Fibroblast of lung (primary cell): ENCODE measurements at regions not wholly inside any gene's neighbourhood (a gene's known extent, or its start where the extent isn't known, plus 50 kb on each side); places are given as distances from the start of the nearest gene placed in this dataset.

Experiments used
- DNase-seq, 2 donors: peaks; one replicate each; pipeline versions ENCODE4 v3.0.0 to v3.0.0-alpha.2; 2010; ENCODE audit warnings: low read depth in 2 of 2
- H2AFZ ChIP-seq: 2 replicates; pipeline ENCODE4 v1.5.1; 2012; ENCODE audit warnings: low read length, control low read depth, inconsistent platforms
- H3K27ac ChIP-seq: 2 replicates; pipeline ENCODE4 v1.5.1; 2011; ENCODE audit warnings: low read length, control low read depth; ENCODE audit not compliant: insufficient read depth
- H3K27me3 ChIP-seq: 2 replicates; pipeline ENCODE4 v1.5.1; 2011; ENCODE audit warnings: mild to moderate bottlenecking, low read length; ENCODE audit not compliant: control insufficient read depth, insufficient read depth
- H3K36me3 ChIP-seq: 2 replicates; pipeline ENCODE4 v1.5.1; 2011; ENCODE audit warnings: low read length; ENCODE audit not compliant: control insufficient read depth, insufficient read depth
- H3K4me1 ChIP-seq: 2 replicates; pipeline ENCODE4 v1.5.1; 2011; ENCODE audit warnings: low read length; ENCODE audit not compliant: control insufficient read depth, insufficient read depth; ENCODE audit errors: extremely low read depth
- H3K4me2 ChIP-seq: 2 replicates; pipeline ENCODE4 v1.5.1; 2011; ENCODE audit warnings: low read length, control low read depth; ENCODE audit not compliant: insufficient read depth; ENCODE audit errors: extremely low read depth
- H3K4me3 ChIP-seq, 4 experiments: fragments of 200-600 bp in 1 of 4; sonication (generic) in 1 of 4; replicated peaks in 1 of 4; 2 replicates each; pipeline ENCODE4 v1.5.1; 2011 to 2016; ENCODE audit warnings: low read length in 4 of 4, low read depth in 3 of 4, mild to moderate bottlenecking in 3 of 4, control low read depth in 2 of 4, inconsistent platforms in 1 of 4, mixed read lengths in 1 of 4; ENCODE audit not compliant: insufficient read depth in 1 of 4; ENCODE audit errors: control extremely low read depth in 1 of 4
- H3K79me2 ChIP-seq: 2 replicates; pipeline ENCODE4 v1.5.1; 2012; ENCODE audit warnings: mild to moderate bottlenecking, low read length, inconsistent platforms; ENCODE audit not compliant: control insufficient read depth, insufficient read depth
- H3K9ac ChIP-seq: 2 replicates; pipeline ENCODE4 v1.5.1; 2011; ENCODE audit warnings: mild to moderate bottlenecking, low read length, control low read depth; ENCODE audit not compliant: insufficient read depth
- H3K9me3 ChIP-seq: 2 replicates; pipeline ENCODE4 v1.5.1; 2012; ENCODE audit warnings: low read depth, low read length; ENCODE audit not compliant: control insufficient read depth, insufficient read depth
- H4K20me1 ChIP-seq: 2 replicates; pipeline ENCODE4 v1.5.1; 2011; ENCODE audit warnings: low read length; ENCODE audit not compliant: control insufficient read depth, insufficient read depth; ENCODE audit errors: extremely low read depth
- EZH2 ChIP-seq: IDR thresholded peaks from 2 replicates; pipeline ENCODE4 v1.5.1; 2012; ENCODE audit warnings: low read length, control low read depth, mild to moderate bottlenecking; ENCODE audit errors: missing control alignments
- TF ChIP-seq, protein P1 (sequence below), 2 donors: IDR thresholded peaks in 1 of 2; conservative IDR thresholded peaks in 1 of 2; 1 replicate in 1 of 2; 2 replicates in 1 of 2; pipeline ENCODE4 v1.5.1; 2011 to 2012; ENCODE audit warnings: low read length in 2 of 2, control low read depth in 1 of 2, inconsistent platforms in 1 of 2, low read depth in 1 of 2, mild to moderate bottlenecking in 1 of 2

DNA sequence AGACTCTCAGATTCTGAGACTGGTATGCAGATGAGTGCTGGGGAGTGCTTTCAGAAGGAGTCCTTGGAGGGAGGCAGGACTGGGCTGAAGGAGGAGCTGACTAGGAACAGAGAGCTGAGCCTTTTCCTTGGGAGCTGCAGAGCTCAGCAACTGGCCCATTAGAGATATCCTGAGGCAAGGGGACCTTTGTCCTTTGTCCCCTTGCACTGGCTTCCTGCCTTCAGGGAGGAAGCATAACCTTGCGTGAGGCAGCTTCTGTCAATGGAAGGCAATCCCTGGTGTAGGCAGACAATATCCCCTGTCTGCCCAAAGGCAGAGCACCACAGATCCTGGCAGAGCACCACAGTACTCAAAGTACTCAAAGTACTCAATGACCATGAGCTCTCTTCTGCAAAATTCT lies 375.3 kb downstream of the HRH4 start:
- no peaks in the 10 kb centered on the region for H3K27me3 ChIP-seq
- no peak overlapping the region for H3K4me3 ChIP-seq
- no peak overlapping the region for H3K27ac ChIP-seq
- no peak overlapping the region for H3K9ac ChIP-seq
- H3K9me3 ChIP-seq: no peaks in the 10 kb centered on the region
- H3K36me3 ChIP-seq: no peaks in the 10 kb centered on the region
- H3K79me2 ChIP-seq: no peaks in the 10 kb centered on the region
- H4K20me1 ChIP-seq: no peaks in the 10 kb centered on the region
- H3K4me1 ChIP-seq: peaks cover 4% of the 10 kb centered on the region
- no peak for DNase-seq
- TF ChIP-seq, protein P1, sequence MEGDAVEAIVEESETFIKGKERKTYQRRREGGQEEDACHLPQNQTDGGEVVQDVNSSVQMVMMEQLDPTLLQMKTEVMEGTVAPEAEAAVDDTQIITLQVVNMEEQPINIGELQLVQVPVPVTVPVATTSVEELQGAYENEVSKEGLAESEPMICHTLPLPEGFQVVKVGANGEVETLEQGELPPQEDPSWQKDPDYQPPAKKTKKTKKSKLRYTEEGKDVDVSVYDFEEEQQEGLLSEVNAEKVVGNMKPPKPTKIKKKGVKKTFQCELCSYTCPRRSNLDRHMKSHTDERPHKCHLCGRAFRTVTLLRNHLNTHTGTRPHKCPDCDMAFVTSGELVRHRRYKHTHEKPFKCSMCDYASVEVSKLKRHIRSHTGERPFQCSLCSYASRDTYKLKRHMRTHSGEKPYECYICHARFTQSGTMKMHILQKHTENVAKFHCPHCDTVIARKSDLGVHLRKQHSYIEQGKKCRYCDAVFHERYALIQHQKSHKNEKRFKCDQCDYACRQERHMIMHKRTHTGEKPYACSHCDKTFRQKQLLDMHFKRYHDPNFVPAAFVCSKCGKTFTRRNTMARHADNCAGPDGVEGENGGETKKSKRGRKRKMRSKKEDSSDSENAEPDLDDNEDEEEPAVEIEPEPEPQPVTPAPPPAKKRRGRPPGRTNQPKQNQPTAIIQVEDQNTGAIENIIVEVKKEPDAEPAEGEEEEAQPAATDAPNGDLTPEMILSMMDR (conservative IDR thresholded peaks at IDR 0.05 in 1 of 2, IDR thresholded peaks at IDR 0.05 in 1 of 2; ENCODE audit: low read depth in 1 of 2, low read length in 2 of 2): no peak
- TF ChIP-seq EZH2: no peak
- no peak overlapping the region for H3K4me2 ChIP-seq
- no peak overlapping the region for H2AFZ ChIP-seq

DNA sequence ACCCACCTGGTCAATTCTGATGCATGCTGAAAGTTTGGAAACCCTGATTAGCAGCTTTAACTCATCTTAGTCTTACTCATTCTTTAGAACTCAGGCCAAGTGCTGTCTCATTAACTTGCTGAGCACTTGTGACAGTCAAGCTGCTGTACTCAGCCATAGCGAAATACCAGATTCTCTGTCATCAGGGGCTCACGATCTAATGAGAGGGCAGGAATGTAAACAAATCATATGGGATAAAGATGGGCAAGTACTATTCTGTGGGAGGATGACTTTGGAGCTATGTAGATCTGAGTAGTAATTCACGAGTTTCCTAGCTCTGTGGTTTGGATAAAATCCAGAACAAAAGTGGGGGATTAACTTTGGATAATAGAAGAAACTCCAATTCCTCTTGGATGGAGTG lies 376.6 kb downstream of the HRH4 start:
- H3K4me2 ChIP-seq: peak overlapping the region; percentile 8
- TF ChIP-seq, protein P1 (conservative IDR thresholded peaks at IDR 0.05 in 1 of 2, IDR thresholded peaks at IDR 0.05 in 1 of 2; ENCODE audit: low read depth in 1 of 2, low read length in 2 of 2): no peak
- no peak for TF ChIP-seq EZH2
- DNase-seq: peak; percentile 53 to 58

DNA sequence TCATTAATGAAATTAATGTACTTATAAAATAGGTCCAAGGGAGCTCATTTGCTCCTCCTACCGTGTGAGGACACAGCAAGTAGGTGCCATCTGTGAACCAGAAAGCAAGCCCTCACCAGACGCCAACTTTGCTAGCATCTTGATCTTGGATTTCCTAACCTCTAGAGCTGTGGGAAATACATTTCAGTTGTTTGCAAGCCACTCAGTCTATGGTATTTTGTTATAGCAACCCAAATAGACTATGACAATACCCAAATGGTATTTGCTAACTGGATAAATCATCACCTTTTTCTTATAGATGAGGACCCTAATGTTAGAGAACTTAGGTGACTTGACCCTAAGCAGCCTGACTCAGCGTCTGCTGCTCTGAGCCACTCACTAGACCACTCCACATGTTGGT lies 379.6 kb downstream of the HRH4 start:
- H3K9ac ChIP-seq: no peak overlapping the region
- TF ChIP-seq, protein P1 (conservative IDR thresholded peaks at IDR 0.05 in 1 of 2, IDR thresholded peaks at IDR 0.05 in 1 of 2; ENCODE audit: low read depth in 1 of 2, low read length in 2 of 2): no peak
- no peak for TF ChIP-seq EZH2
- H3K79me2 ChIP-seq: no peaks in the 10 kb centered on the region
- H4K20me1 ChIP-seq: no peaks in the 10 kb centered on the region
- DNase-seq: peak in 1 of 2 donors; percentile 1
- H3K9me3 ChIP-seq: no peaks in the 10 kb centered on the region
- H3K36me3 ChIP-seq: no peaks in the 10 kb centered on the region
- no peak overlapping the region for H3K4me2 ChIP-seq
- no peak overlapping the region for H3K27ac ChIP-seq
- H3K27me3 ChIP-seq: no peaks in the 10 kb centered on the region
- H2AFZ ChIP-seq: no peak overlapping the region
- H3K4me3 ChIP-seq: no peak overlapping the region
- peaks cover 4% of the 10 kb centered on the region for H3K4me1 ChIP-seq

More for the DNA sequence above, 376.6 kb downstream of the HRH4 start:
- Histone ChIP-seq H3K27me3 (no peaks in the 10 kb centered on the region), H3K4me3 (no peak overlapping the region), H3K36me3 (no peaks in the 10 kb centered on the region), H3K9ac (no peak overlapping the region), H3K9me3 (no peaks in the 10 kb centered on the region), H2AFZ (no peak overlapping the region), H3K27ac (no peak overlapping the region), H3K4me1 (peaks cover 4% of the 10 kb centered on the region), H4K20me1 (no peaks in the 10 kb centered on the region), H3K79me2 (no peaks in the 10 kb centered on the region)
